ENCODE measurements at regions not wholly inside any gene's neighbourhood (a gene's known extent, or its start where the extent isn't known, plus 50 kb on each side); places are given as distances from the start of the nearest gene placed in this dataset.

- BruUV-seq (replicated peaks), result no TSS peak
- H2AK9ac ChIP-seq (replicated peaks; ENCODE audit: low read depth, low read length, poor library complexity), result no peak overlapping the region
- no peak overlapping the region for H2AK5ac ChIP-seq (ENCODE audit: low read depth, low read length)
- H2BK120ac ChIP-seq (ENCODE audit: low read depth, low read length), result no peak overlapping the region
- intact Hi-C loops (cut with micrococcal nuclease) (no loop called here), dilution Hi-C loops (cut with HindIII; ENCODE audit: low sequenced_read_pairs, unreplicated experiment) (no loop called here), in situ Hi-C loops (cut with MboI; ENCODE audit: low sequenced_read_pairs) (no loop called here)
- no peak overlapping the region for H4K8ac ChIP-seq (ENCODE audit: low read depth in 2 of 2, low read length in 2 of 2)
- no peak overlapping the region for H2BK20ac ChIP-seq (ENCODE audit: low read depth, low read length)
- no peak overlapping the region for H2BK15ac ChIP-seq (ENCODE audit: low read depth, low read length)
- DNase-seq (no peak), ATAC-seq (ENCODE audit: low read depth) (no peak)
- H4K91ac ChIP-seq (ENCODE audit: insufficient read depth, low read depth, low read length), result no peak overlapping the region
- no peak overlapping the region for H3K23ac ChIP-seq (ENCODE audit: low read depth, low read length)
- H4K20me1 ChIP-seq (ENCODE audit: insufficient read depth, low read length), result no peaks in the 10 kb centered on the region
- H3K4me3 ChIP-seq (ENCODE audit: insufficient read depth, low read depth, low read length), result no peak overlapping the region
- H2AFZ ChIP-seq (replicated peaks; ENCODE audit: low read length, poor library complexity), result no peak overlapping the region
- no peak overlapping the region for H3K9ac ChIP-seq (ENCODE audit: low read depth, low read length)
- no peak overlapping the region for H3K14ac ChIP-seq (replicated peaks; ENCODE audit: low read depth, low read length)
- ChIA-PET CTCF (no interaction called here), POLR2A (ENCODE audit: unreplicated experiment) (no interaction called here)
- H2BK5ac ChIP-seq (ENCODE audit: low read depth, low read length, poor library complexity, severe bottlenecking), result no peak overlapping the region
- TF ChIP-seq RAD21 (IDR thresholded peaks at IDR 0.05; ENCODE audit: low read length) (no peak), RCOR1 (IDR thresholded peaks at IDR 0.05; ENCODE audit: insufficient replicate concordance, low read length) (no peak), MAFK (IDR thresholded peaks at IDR 0.05; ENCODE audit: low read depth, low read length) (no peak), CEBPB (IDR thresholded peaks at IDR 0.05; ENCODE audit: low read depth, low read length) (no peak), SMC3 (IDR thresholded peaks at IDR 0.05; ENCODE audit: low read depth, low read length) (no peak), NFE2L2 (IDR thresholded peaks at IDR 0.05; ENCODE audit: low read depth, low read length) (no peak), USF2 (IDR thresholded peaks at IDR 0.05; ENCODE audit: low read depth, low read length) (no peak), MXI1 (IDR thresholded peaks at IDR 0.05; ENCODE audit: borderline replicate concordance, low read depth, low read length) (no peak), RFX5 (IDR thresholded peaks at IDR 0.05; ENCODE audit: low read depth, low read length) (no peak), CHD1 (IDR thresholded peaks at IDR 0.05; ENCODE audit: low read depth, low read length) (no peak)
- H3K27me3 ChIP-seq (ENCODE audit: control insufficient read depth, insufficient read depth, low read length), result no peaks in the 10 kb centered on the region
- no peaks in the 10 kb centered on the region for H3K36me3 ChIP-seq (ENCODE audit: control insufficient read depth, insufficient read depth, low read length)
- 75% methylated on average over 2 of the region's 17 CpGs; no CpG with 5 or more reads in 1 of the 2 experiments for WGBS, 2 experiments (ENCODE audit: extremely low coverage in 2 of 2, insufficient read length in 1 of 2)
- H3K4me2 ChIP-seq (ENCODE audit: low read depth, low read length), result no peak overlapping the region
- H3K4me1 ChIP-seq (ENCODE audit: control insufficient read depth, insufficient read depth, low read length), result no peaks in the 10 kb centered on the region
- H3K18ac ChIP-seq (ENCODE audit: low read depth, low read length), result no peak overlapping the region
- no peak overlapping the region for H3K56ac ChIP-seq (ENCODE audit: extremely low read depth, insufficient read depth, low read length)
- no peak overlapping the region for H3K4ac ChIP-seq (ENCODE audit: low read depth, low read length)
- no peak overlapping the region for H4K5ac ChIP-seq (ENCODE audit: low read depth, low read length)
- peaks cover 68% of the 10 kb centered on the region for H3K9me3 ChIP-seq (ENCODE audit: control insufficient read depth, insufficient read depth, low read length)
- H3K79me1 ChIP-seq (ENCODE audit: low read depth in 1 of 2, low read length in 2 of 2), result no peaks in the 10 kb centered on the region
- H3K9me1 ChIP-seq (ENCODE audit: insufficient read depth, low read length), result no peaks in the 10 kb centered on the region
- H3K27ac ChIP-seq (ENCODE audit: insufficient read depth, low read length), result no peak overlapping the region
These were observed 236.7 kb downstream of the BRD1 start for GRCh38 chr22:49590851-49591445.

Data from IMR-90 (cell line).